GM18909 (cell line): ENCODE measurements at regions not wholly inside any gene's neighbourhood (a gene's known extent, or its start where the extent isn't known, plus 50 kb on each side); places are given as distances from the start of the nearest gene placed in this dataset.

ENCODE experiments used
- ATAC-seq: cut with Tn5 transposase; IDR thresholded peaks from one replicate; pipeline ENCODE4 v1.9.1; 2021; ENCODE audit warnings: mild to moderate bottlenecking; ENCODE audit not compliant: unreplicated experiment, poor library complexity

GRCh38 chr2:107197594-107198294, 311.8 kb upstream of the ST6GAL2 start:
- no peak for ATAC-seq

DNA sequence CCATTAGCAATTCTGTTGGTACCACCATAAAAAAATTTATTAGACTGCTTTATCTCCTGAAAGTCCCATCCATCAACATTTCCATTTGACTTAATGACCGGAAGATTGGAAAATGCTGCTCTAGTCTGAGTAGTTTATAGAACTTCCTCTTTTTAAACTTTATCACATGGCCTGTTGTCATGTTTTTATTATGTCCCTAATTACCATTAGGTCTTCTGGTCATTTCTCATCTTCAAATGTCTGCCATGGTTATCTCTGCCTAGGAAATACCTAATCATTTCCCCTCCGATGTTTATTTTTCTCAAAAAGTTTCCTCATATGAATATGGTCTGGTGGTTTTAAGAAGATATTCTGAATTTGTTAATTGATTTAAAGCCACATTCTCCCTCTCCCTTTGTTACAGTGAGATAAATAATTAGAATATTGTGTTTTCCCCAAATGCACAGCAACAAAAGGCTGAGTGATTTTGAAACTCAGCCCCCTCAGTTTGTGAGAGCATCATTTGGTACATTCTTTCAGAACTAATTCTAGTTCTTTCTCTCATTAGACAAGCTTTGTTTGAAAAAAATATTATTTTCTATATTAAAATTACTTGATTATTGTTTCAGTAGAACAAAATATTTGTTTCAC, 317.1 kb upstream of the ST6GAL2 start:
- no peak for ATAC-seq

- no peak for ATAC-seq
Observed at GRCh38 chr2:107215401-107216350, 329.7 kb upstream of the ST6GAL2 start.

- no peak for ATAC-seq
Observed at GRCh38 chr2:107218208-107218607, 332.2 kb upstream of the ST6GAL2 start.

- ATAC-seq: no peak
Observed at GRCh38 chr2:107222466-107222865, 336.5 kb upstream of the ST6GAL2 start.

DNA sequence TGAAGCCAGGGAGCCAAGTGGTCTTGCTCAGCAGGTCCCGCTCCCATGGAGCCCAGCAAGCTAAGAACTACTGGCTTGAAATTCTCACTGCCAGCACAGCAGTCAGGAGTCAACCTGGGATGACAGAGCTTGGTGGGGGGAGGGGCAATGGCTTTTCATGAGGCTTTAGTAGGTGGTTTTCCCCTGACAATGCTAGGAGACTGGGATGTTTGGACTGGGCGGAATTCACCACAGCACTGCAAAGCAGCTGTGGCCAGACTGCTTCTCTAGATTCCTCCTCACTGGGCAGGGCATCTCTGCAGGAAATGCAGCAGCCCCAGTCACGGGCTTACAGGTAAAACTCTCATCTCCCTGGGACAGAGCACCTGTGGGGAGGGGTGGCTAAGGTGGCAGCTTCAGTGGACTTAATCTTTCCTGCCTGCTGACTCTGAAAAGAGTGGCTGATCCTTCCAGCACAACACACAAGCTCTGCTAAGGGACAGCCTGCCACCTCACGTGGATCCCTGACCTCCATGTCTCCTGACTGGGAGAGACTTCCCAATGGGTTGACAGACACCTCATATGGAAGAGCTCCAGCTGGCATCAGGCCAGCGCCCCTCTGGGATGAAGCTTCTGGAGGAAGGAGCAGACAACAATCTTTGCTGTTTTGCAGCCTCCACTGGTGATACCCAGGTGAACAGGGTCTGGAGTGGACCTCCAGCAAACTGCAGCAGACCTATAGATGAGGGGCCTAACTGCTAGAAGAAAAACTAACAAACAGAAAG, 349.7 kb upstream of the ST6GAL2 start:
- no peak for ATAC-seq

DNA sequence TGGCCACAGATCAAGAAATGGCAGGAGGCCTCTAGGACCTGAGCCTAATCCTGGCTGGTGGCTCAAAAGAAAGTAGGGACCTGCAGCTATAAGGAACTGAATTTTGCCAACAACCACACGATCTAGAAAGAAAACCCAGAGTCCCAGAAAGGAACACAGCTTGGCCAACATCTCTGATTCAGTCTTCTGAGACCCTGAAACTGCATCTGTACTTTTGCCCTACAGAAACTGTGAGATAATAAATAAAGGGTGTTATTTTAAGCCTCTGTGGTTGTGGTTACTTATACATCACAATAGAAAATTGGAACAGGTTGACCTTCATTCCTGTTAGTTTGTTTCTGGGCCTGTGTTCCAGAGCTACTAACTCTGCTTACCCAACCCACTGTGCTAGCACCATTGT, 356.8 kb upstream of the ST6GAL2 start:
- ATAC-seq: no peak

DNA sequence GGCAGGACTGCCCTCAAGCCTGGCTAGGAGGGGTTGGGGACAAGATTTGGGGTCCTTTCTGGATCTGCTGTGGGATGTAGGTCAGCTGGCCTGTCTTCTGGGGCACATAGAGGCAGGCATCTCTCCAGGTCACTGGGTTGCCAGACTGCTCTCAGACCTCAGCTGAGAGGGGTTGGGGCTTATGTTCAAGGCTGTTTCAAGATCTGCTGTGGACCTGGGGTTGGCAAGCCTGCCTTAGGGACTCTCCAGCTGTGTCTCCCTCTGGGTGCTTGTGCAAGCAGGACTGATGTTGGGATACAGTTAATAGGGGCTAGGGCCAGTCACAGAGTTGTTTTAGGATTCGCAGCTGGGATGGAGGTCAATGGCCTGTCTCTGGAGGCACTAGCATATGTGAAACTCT, 363.0 kb upstream of the ST6GAL2 start:
- no peak for ATAC-seq

DNA sequence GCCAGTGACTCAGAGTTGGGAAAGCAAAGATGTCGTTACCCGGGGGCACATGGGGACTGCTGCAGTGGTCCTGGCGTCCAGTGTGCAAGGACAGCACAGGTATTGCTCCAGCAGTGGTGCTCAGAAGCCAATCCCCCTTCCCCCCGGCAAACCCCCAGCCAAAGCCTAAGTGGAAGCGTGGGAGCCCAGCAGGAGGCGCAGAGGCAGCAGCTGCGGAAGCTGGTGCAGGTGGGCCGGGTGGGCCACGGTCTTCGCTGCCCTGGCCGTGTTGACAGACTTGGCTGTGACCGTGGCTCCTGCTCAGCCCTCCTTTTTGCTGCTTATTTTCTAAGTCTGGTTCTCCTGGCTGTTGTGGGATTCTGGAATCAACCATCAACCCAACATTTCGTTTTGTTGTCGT, 369.8 kb upstream of the ST6GAL2 start:
- no peak for ATAC-seq

- no peak for ATAC-seq
Observed at GRCh38 chr2:107258531-107259407, 372.8 kb upstream of the ST6GAL2 start.

DNA sequence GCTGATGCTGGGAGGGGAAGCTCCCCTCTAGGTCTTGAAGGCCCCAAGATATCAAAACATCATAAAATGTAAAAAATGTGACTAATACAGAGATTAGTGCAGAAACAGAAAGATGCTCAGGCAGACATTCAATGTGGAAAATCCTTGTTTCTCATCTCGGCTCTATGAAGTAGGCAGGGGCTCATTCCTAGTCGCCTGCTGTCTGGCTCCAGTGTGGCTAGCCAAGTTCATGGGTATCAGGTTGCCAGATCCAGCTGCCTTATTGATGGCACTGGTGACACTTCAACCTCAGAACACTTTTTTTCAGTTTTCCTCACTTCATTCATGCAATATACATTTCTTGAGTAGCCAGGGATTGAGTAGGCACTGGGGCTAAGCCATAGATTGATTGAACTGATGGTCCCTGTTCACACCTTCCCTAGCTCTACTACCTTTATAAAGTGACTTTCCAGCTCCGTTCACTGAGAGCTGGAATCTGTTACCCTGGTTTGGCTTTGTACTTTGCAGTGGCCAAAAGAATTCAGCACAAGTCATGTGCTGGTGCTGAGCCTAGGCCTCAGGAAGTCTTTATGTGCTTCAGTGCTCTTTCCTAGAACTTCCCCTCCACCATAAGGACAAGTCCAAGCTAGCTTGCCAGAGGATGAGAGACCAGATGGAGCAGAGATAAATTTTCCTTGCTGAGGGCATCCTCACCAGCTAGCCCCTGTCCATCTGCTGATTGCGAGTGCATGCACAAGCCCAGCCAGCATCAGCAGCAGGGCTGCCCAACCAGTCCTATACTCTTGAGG, 373.6 kb upstream of the ST6GAL2 start:
- no peak for ATAC-seq

GRCh38 chr2:107263628-107264027, 377.7 kb upstream of the ST6GAL2 start:
- no peak for ATAC-seq

GRCh38 chr2:107264184-107264583, 378.2 kb upstream of the ST6GAL2 start:
- no peak for ATAC-seq

- ATAC-seq: no peak
Observed at GRCh38 chr2:107266555-107266954, 380.6 kb upstream of the ST6GAL2 start.

- ATAC-seq: no peak
Observed at GRCh38 chr2:107267086-107267485, 381.1 kb upstream of the ST6GAL2 start.

DNA sequence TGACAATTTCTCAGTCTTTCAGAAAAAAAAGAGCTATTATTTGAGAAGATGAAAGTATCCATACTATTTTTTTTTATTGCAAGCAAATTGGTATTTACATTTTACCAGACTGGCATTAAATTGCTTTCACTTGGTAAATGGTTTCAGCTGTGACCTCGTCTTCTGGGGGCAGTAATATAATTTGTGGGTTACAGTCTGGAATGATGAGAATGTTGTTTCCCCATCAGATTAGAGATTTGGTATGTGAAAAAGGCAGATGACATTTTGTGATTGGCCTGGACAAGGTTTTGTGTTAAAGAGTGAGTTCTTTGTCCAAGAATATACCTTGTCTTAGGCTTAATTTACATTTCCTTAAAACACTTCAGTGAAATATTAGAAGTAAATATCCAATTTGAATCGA, 390.1 kb upstream of the ST6GAL2 start:
- no peak for ATAC-seq

- no peak for ATAC-seq
Observed at GRCh38 chr2:107278672-107279071, 392.7 kb upstream of the ST6GAL2 start.

DNA sequence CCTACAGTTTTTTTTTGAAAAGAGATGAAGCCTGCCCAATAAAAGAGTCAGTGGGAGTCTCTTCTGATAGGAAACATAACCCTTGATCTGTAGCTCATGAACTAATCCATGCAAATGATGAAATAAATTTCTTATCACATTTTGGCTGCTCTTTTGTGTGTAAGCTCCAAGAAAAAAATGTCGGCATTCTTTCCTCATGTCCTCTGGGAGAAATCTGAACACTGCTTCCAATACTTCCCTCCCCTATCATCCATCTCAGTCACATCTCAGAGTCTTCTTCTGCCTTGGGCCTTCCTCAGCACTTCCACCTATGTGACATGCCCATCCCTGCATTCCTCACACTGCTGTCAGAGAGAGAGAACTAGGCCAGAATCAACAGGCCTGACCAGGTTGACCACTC, 395.7 kb upstream of the ST6GAL2 start:
- ATAC-seq: no peak

DNA sequence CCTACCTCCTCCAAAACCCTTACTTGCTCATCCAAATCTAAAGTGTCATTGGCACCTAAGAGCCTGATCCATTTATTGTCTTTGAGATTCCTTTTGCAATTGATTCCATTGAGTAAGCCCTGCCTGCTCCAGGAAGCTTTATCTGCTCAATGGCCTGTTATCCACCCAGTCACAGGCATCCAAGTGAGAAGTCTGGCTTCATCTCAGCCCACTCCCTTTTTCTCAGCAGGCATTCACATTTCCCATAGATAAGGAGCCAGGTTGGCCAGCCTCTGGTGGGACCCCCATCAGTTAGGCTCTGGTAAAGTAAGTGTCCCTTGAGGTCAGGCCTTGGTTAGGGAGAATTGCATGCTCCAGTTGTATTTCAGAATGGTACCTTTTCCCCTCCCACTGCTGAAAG, 396.2 kb upstream of the ST6GAL2 start:
- no peak for ATAC-seq
